Transverse colon (tissue), 4 donors: ENCODE measurements at regions not wholly inside any gene's neighbourhood (a gene's known extent, or its start where the extent isn't known, plus 50 kb on each side); places are given as distances from the start of the nearest gene placed in this dataset.
"Not testable (repeated sequence)": the region's sequence is repeated elsewhere in the genome, so short reads cannot be mapped to it uniquely, and the experiment has no call there.

ENCODE experiments used
- CTCF ChIP-seq, 5 experiments: fragments of 200-600 bp in 3 of 5; fragments of 450-650 bp in 2 of 5; sonication (generic) in 3 of 5; IDR thresholded peaks; 1 replicate in 2 of 5; 2 replicates in 3 of 5; pipeline ENCODE4 v1.5.1; 2016 to 2017; ENCODE audit warnings: antibody characterized with exemption in 5 of 5, inconsistent platforms in 3 of 5, mild to moderate bottlenecking in 2 of 5, moderate library complexity in 1 of 5
- EP300 ChIP-seq: sonication (generic); formaldehyde crosslinking; IDR thresholded peaks from one replicate; pipeline ENCODE4 v1.6.1; 2017; ENCODE audit warnings: antibody characterized with exemption, low read depth
- POLR2A ChIP-seq: fragments of 450-650 bp; IDR thresholded peaks from one replicate; pipeline ENCODE4 v1.6.1; 2016; ENCODE audit warnings: antibody characterized with exemption, mild to moderate bottlenecking, moderate library complexity
- POLR2AphosphoS5 ChIP-seq, 3 donors: sonication (generic); formaldehyde crosslinking; IDR thresholded peaks; one replicate each; pipeline ENCODE4 v1.6.1; 2016; ENCODE audit warnings: antibody characterized with exemption in 3 of 3

DNA sequence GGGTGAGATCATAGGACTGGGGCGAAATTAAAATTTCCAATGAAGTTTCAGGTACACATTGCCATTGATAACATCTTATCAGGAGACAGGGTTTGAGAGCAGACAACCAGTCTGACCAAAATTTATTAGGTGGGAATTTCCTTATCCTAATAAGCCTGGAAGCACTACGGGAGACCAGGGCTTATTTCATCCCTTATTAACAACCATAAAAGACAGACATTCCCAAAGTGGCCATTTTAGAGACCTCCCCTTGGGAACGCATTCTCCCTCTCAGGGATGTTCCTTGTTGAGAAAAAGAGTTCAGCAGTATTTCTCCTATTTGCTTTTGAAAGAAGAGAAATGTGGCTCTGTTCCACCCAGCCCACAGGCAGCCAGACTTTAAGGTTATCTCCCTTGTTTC lies 182.4 kb upstream of the SMLR1 start:
- not testable (repeated sequence) for TF ChIP-seq POLR2A; CTCF (IDR thresholded peaks at IDR 0.05); POLR2AphosphoS5 (IDR thresholded peaks at IDR 0.05); EP300
